ENCODE measurements at regions not wholly inside any gene's neighbourhood (a gene's known extent, or its start where the extent isn't known, plus 50 kb on each side); places are given as distances from the start of the nearest gene placed in this dataset.

DNA sequence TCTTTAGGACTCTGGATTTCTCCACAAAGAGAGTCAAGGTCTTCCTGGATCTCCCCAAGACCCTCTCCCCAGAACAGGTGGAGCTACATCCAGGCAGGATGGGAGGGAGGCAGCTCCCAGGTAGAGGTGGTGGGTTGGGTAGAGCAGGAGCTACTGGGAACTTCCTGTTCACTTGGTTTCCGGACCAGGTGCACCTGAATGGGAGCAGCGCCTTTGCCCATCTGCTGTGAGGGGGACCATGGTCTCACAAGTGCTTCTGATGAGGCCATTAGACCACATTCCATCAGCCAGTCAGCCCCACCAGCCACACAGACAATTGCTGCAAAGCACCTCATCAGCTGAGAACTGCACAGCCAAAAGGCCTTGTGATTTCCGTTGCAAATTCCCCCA is 188.8 kb downstream of the MATN1 start:
- in situ Hi-C loops (cut with HindIII; ENCODE audit: low sequenced_read_pairs), result no loop called here

DNA sequence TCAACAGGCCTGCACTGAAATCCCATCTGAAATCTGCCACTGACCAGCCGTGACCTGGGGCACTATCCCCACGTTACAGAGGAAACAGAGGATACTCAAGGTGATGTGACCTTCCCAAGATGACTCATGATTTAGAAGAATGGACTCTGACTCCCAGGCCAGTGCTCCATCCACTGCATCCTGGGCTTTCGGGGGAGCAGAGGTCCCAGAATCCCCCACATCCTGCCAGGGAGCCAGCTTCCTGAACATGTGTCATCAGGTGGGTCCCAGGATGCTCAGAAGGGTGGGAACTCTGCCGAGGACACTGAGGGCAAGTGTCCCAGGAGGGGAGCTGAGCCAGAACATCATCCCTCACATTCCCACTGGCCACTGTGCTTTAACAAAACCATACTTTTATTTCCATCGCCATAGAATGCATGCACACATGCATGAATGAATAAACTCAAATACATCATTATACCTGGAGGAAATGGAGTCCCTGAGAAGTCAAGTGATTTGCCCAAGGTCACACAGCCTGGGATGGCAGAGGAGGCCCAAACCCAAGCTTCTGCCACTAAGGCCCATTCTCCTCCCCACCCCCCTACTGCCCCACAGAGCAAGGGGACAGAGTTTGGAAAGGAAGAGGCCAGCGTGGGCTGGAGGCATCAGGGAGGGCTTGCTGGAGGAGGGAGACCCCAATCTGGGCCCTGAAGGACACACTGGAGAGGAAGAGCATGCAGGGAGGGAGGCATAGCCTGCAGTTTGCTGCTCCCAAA is 189.4 kb downstream of the MATN1 start:
- in situ Hi-C loops (cut with HindIII; ENCODE audit: low sequenced_read_pairs), result no loop called here

DNA sequence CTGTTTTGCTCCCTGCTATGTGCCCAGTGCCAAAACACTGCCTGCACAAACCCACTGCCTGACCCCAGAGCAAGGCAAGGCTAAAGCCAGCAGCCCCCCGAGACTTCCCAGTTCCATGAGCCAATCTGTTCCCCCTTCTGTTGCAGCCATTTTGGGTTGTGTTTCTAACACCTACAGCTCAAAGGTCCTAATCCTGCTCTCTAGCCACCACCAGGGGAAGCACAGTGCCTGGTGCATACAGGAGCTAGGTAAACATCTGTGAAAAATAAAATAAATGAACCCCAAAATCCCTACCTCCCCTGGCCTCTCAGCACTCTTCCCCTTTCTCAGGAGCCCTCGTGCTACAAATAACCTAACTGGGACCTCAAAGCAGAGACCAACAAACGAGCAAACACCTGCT is 190.2 kb downstream of the MATN1 start:
- in situ Hi-C loops (cut with HindIII; ENCODE audit: low sequenced_read_pairs), result no loop called here

DNA sequence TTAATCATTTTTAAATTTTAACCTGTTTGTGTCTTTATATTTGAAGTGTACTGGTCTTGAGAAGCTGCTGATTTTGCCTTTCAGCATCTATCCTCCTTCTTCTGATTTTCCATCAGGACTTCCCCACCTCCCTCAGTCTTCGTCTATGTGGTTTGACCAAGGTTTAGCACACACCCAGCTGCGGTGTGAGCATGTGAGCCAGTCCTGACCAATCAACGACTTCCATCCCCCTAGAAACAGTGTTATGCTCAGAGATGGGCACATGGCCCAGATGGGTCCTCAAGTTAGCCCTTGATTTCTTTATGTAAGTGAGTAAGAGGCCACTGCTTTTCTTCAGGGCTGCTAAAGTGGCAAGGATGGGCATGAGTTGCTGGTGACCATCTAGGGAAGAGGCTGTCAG is 190.8 kb downstream of the MATN1 start:
- in situ Hi-C loops (cut with HindIII; ENCODE audit: low sequenced_read_pairs), result no loop called here

GRCh38 chr1:30527511-30528140 is 195.8 kb downstream of the MATN1 start:
- in situ Hi-C loops (cut with HindIII; ENCODE audit: low sequenced_read_pairs), result no loop called here

DNA sequence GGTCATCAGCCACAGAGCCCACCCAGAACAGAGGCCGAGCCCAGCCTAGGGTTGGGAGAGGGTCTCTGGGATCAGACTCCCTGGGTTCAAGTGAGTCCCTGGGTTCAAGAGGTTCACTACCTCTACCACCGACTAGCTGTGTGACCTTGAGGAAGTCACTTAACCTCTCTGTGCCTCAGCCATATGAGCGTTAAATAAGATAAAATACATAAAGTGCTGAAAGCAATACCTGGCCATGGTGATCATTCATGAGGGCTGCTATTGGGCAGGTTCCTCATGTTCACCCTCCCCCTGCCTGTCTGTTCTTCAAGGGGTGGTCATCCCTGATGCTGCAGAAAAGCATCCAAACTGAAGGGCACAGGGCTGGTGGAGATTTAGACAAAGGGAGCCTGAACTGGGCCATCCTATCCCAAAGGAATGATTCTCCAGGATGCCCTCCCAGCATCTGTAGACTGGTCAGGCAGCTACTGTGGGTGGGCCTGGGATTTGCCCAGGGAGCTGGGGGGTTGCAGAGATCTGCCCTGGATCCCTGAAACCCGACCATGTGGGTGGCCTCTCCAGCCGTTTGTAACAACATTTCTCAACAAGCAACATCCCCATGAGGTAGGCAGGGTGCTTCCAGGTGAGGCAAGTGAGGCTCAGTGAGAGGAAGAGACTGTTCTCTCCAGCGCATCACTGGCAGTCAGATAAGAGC is 196.6 kb downstream of the MATN1 start:
- in situ Hi-C loops (cut with HindIII; ENCODE audit: low sequenced_read_pairs), result no loop called here

- in situ Hi-C loops (cut with HindIII; ENCODE audit: low sequenced_read_pairs), result no loop called here
Observed at GRCh38 chr1:30525971-30526651, 197.3 kb downstream of the MATN1 start.

DNA sequence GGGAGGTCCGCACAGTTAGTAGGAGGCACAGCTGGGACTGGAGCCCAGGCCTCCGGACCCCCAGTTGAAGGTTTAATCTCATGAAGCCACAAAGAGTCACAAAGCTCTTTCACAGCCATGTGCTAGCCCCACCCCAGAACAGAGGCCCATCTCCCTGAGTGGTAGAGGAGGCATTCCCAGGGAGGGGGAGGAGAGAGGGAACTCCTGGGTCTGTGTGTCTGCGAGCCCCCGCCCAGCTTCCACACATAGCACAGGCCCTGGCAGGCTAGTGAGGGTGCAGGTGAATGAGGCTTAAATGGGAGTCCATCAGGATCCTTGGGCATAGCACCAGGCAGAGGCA is 197.8 kb downstream of the MATN1 start:
- in situ Hi-C loops (cut with HindIII; ENCODE audit: low sequenced_read_pairs), result no loop called here

DNA sequence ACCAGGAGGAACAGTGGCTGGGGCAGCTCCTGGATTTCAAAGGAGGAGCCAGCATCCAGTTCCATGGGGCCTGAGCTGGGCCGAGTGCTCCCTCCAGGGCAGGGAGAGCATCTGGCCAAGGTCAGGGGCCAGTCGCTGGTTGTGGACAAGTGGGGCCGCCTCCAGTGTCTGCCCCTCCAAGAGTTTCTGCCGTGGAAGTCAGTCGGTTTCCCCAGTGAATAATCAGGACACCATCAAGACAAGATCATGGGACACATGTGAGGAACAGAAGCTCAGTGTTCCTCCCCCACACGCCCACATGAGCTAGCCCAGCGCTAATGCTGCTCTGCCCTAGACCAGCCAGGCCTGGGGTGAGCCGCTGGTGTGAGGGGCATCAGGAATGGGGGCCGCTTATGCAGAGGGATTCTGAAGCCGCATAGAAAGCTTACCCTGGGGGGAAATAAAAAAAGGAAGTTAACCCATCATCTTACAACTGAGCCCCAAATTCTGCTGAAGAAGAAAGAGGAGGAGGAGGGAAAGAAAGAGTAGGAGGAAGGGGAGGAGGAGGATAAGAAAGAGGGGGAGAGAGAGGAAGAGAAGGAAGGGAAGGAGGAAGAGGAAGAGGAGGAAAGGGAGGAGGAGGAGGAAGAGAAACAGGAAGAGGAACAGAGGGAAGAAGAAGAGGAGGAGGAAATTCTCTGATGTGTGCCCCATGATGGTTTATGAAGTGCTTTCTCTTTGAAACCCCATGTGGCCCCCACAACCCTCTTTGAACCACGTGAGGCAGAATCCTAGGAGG is 198.4 kb downstream of the MATN1 start:
- in situ Hi-C loops (cut with HindIII; ENCODE audit: low sequenced_read_pairs), result loop anchor here (5.0 kb wide), 1 partner anchor 102 kb away; no protein-coding TSS in a partner anchor

- in situ Hi-C loops (cut with HindIII; ENCODE audit: low sequenced_read_pairs), result loop anchor here (5.0 kb wide), 1 partner anchor 103 kb away; no protein-coding TSS in a partner anchor
Observed at GRCh38 chr1:30524025-30524555, 199.3 kb downstream of the MATN1 start.

GRCh38 chr1:30523055-30524020 is 200.0 kb downstream of the MATN1 start:
- in situ Hi-C loops (cut with HindIII; ENCODE audit: low sequenced_read_pairs), result loop anchor here (5.0 kb wide), 1 partner anchor 104 kb away; no protein-coding TSS in a partner anchor

- in situ Hi-C loops (cut with HindIII; ENCODE audit: low sequenced_read_pairs), result loop anchor here (5.0 kb wide), 1 partner anchor 105 kb away; no protein-coding TSS in a partner anchor
Observed at GRCh38 chr1:30522031-30523004, 201.1 kb downstream of the MATN1 start.

GRCh38 chr1:30521261-30521865 is 202.0 kb downstream of the MATN1 start:
- in situ Hi-C loops (cut with HindIII; ENCODE audit: low sequenced_read_pairs), result loop anchor here (5.0 kb wide), 1 partner anchor 106 kb away; no protein-coding TSS in a partner anchor

DNA sequence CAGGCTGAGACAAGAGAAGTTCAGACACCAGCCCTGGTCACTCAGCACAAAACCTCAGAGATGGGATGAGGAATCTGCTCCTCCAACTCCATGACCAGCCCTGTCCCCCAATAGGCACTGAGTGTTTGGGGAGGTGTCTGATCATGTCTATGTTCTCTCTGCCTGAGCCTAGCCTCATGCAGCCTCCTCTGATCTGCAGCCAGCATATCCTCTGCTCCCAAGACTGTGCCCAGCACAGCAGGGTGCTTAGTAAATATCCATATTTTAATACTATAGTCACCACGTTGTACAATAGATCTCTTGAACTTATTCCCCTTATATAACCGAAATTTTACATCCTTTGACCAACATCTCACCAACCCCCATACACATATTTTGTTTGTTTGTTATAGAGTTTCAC is 202.9 kb downstream of the MATN1 start:
- in situ Hi-C loops (cut with HindIII; ENCODE audit: low sequenced_read_pairs), result loop anchor here (5.0 kb wide), 1 partner anchor 107 kb away; no protein-coding TSS in a partner anchor

GRCh38 chr1:30519201-30519763 is 204.1 kb downstream of the MATN1 start:
- in situ Hi-C loops (cut with HindIII; ENCODE audit: low sequenced_read_pairs), result no loop called here

DNA sequence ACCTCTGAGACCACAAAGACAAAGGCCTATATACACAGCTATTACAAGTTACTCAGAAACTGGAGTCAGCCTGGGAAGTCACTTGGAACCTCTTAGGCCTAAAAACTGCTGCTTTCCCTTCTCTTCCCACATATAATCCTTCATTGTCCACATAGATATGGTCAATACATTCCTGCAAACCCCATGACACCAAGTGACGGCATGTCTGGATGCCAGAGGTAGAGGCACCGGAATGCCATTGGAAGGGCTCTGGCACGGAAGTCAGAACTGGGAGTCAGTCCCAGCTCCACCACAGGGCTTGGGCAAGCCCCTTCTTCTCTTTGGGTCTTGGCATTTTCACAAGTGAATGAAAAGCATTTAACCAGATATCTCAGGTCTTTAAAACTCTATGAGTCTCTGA is 204.7 kb downstream of the MATN1 start:
- in situ Hi-C loops (cut with HindIII; ENCODE audit: low sequenced_read_pairs), result no loop called here

DNA sequence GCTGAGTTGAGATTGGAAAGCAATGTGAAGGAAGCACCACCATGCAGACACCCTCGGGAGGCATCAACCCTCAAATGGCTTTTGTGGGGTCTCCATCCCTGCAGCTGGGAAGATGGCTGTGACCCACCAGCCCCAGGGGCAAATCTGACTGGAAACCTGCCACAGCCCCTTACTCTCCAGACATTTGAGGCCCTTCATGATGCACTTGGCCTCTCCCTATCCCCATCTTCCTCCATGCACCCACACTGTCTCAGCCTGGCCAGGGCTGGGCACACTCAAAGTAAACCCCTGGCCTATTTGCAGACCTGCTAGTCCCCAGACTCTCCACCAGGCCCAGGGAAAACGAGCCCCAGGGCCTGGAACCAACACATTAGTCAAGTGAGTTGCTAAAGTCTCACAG is 205.2 kb downstream of the MATN1 start:
- in situ Hi-C loops (cut with HindIII; ENCODE audit: low sequenced_read_pairs), result no loop called here
